ENCODE measurements at regions not wholly inside any gene's neighbourhood (a gene's known extent, or its start where the extent isn't known, plus 50 kb on each side); places are given as distances from the start of the nearest gene placed in this dataset.

DNA sequence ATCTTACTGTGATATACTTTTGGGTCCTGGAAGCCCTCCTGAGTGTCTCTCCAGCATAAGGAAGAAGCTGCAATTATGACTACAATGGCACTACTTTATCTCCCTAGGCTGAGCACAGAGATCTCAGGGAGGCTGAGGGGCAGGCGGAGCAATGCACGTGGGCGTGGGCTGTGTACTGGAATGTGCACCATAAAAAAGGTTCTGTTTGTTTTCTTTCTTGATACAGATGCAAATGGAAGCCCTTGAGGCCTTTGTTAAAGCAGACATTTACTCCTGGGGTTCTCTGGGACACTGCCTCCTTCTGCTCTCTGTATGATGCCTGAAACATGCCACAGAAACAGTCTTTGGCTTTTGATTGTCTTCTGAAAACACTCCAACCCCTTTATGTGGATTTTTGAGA lies 79.1 kb upstream of the DLX2 start:
- DNase-seq (ENCODE audit: low read depth), result peak; percentile 30
- H3K4me3 ChIP-seq (ENCODE audit: low read depth, low read length), result no peak overlapping the region
- TF ChIP-seq, protein P1, sequence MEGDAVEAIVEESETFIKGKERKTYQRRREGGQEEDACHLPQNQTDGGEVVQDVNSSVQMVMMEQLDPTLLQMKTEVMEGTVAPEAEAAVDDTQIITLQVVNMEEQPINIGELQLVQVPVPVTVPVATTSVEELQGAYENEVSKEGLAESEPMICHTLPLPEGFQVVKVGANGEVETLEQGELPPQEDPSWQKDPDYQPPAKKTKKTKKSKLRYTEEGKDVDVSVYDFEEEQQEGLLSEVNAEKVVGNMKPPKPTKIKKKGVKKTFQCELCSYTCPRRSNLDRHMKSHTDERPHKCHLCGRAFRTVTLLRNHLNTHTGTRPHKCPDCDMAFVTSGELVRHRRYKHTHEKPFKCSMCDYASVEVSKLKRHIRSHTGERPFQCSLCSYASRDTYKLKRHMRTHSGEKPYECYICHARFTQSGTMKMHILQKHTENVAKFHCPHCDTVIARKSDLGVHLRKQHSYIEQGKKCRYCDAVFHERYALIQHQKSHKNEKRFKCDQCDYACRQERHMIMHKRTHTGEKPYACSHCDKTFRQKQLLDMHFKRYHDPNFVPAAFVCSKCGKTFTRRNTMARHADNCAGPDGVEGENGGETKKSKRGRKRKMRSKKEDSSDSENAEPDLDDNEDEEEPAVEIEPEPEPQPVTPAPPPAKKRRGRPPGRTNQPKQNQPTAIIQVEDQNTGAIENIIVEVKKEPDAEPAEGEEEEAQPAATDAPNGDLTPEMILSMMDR (conservative IDR thresholded peaks at IDR 0.05; ENCODE audit: low read depth, low read length), result no peak

DNA sequence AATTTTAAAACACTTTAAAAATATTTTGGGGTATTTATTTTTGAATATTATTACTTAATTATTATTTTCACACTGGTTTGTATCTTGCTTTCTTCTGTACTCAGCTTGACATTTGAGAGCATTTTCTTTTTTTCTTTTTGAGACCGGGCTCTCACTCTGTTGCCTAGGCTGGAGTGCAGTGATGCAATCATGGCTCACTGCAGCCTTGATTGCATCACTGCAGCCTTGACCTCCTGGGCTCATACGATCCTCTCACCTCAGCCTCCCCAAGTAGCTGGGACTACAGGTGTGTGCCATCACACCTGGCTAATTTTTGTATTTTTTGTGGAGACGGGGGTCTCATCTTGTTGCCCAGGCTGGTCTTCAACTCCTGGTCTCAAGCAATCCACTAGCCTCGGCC lies 79.9 kb upstream of the DLX2 start:
- no peak overlapping the region for H3K4me3 ChIP-seq (ENCODE audit: low read depth, low read length)
- TF ChIP-seq, protein P1 (conservative IDR thresholded peaks at IDR 0.05; ENCODE audit: low read depth, low read length), result no peak
- DNase-seq (ENCODE audit: low read depth), result no peak

GRCh38 chr2:172193331-172194089 lies 90.8 kb upstream of the DLX2 start:
- TF ChIP-seq, protein P1 (conservative IDR thresholded peaks at IDR 0.05; ENCODE audit: low read depth, low read length), result no peak
- no peak overlapping the region for H3K4me3 ChIP-seq (ENCODE audit: low read depth, low read length)
- no peak for DNase-seq (ENCODE audit: low read depth)

DNA sequence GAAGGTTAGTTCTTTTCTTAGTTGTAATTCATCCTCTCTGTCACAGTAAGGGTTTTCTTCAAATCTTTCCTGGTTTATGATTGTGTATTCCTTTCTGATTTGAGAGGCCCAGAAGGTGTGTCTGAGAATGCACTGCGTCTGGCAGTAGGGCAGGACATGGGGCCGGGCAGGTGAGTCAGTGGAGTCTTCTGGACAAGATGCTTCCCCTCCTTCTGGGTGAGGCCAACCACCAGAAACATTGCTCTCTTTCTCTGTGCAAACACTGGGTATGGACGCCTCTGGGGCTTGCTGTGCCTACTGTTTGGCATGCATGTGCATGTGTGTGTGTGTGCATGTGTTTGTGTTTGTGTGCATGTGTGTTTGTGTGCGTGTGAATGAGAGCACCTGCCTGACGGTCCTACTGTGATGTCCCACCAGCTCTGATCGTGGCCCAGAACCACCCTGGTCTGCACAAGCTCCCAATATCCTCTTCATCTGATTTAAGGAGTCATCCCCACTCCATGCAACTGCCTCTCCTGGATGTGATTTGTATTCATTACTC lies 93.2 kb upstream of the DLX2 start:
- TF ChIP-seq, protein P1 (conservative IDR thresholded peaks at IDR 0.05; ENCODE audit: low read depth, low read length), result no peak
- H3K4me3 ChIP-seq (ENCODE audit: low read depth, low read length), result no peak overlapping the region
- DNase-seq (ENCODE audit: low read depth), result no peak

- TF ChIP-seq, protein P1 (conservative IDR thresholded peaks at IDR 0.05; ENCODE audit: low read depth, low read length), result no peak
- no peak overlapping the region for H3K4me3 ChIP-seq (ENCODE audit: low read depth, low read length)
- peak; percentile 80 for DNase-seq (ENCODE audit: low read depth)
These were observed 94.2 kb upstream of the DLX2 start for GRCh38 chr2:172196768-172197431.

DNA sequence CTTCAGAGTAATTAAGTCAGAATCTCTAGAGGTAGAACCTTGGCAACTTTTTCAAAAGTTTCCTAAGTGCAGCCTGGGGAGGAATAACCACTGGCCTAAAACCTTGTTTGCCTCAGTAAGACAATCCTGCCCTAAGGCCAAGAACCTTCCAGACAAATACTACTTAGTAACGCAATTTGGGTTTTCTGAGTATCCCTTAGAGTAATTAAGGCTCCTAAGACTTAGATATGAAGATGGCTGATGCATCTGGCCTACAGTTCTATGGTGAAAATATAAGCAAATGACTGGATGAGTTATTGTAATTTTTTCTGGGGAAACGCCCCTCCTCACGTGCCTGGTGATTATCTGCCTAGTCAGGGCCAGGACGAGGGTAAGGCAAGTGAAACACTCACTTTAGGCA lies 95.7 kb upstream of the DLX2 start:
- no peak for DNase-seq (ENCODE audit: low read depth)
- no peak overlapping the region for H3K4me3 ChIP-seq (ENCODE audit: low read depth, low read length)
- TF ChIP-seq, protein P1 (conservative IDR thresholded peaks at IDR 0.05; ENCODE audit: low read depth, low read length), result no peak

All from choroid plexus epithelial cell (primary cell).